Activated T-cell treated with anti-CD3 and anti-CD28 coated beads, Interleukin-2, amount 50 U/mL, for 4 hours (primary cell): ENCODE measurements at regions not wholly inside any gene's neighbourhood (a gene's known extent, or its start where the extent isn't known, plus 50 kb on each side); places are given as distances from the start of the nearest gene placed in this dataset.

Experiments
- ATAC-seq, 2 donors: fragments of 200-7000 bp; cut with Tn5 transposase; one replicate each; pipeline ENCODE4 v1.10.0; 2021
- DNase-seq: peaks from one replicate; pipeline ENCODE4 v3.0.0-alpha.2; 2020
- H3K27me3 Mint-ChIP-seq: one replicate; pipeline ENCODE4 v1.8.0; 2021; ENCODE audit warnings: low read depth, mixed read lengths
- H3K36me3 Mint-ChIP-seq: one replicate; pipeline ENCODE4 v1.8.0; 2022; ENCODE audit warnings: mixed read lengths; ENCODE audit not compliant: insufficient read depth
- H3K4me1 Mint-ChIP-seq: one replicate; pipeline ENCODE4 v1.8.0; 2021; ENCODE audit warnings: low read depth, mixed read lengths
- H3K4me3 Mint-ChIP-seq: one replicate; pipeline ENCODE4 v1.8.0; 2021; ENCODE audit warnings: mild to moderate bottlenecking, moderate library complexity, mixed read lengths
- H3K9me3 Mint-ChIP-seq: one replicate; pipeline ENCODE4 v1.8.0; 2021; ENCODE audit warnings: mixed read lengths

DNA sequence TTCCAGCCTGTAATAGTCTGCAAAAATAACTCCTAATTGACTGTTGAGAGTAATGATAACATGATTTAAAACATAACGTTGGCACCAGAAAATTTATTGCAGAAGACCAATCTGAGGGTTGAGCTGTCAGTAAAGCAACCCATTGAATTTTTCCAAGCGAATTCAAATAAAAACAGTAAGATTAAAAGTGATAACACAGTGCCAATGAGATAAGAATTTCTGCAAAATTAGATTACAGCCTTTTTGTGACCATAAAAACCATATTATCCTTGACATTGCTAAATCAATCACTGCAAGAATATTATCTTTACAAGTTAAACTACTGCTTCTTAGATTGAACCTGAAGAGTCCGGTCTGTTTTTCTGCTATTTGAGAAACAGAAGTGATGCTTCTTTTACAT, 341.4 kb downstream of the CDH11 start:
- H3K4me1 Mint-ChIP-seq, result no peaks in the 10 kb centered on the region
- DNase-seq (no peak), ATAC-seq (no peak)
- H3K4me3 Mint-ChIP-seq, result no peak overlapping the region
- no peaks in the 10 kb centered on the region for H3K27me3 Mint-ChIP-seq
- peaks cover 15% of the 10 kb centered on the region for H3K9me3 Mint-ChIP-seq
- no peaks in the 10 kb centered on the region for H3K36me3 Mint-ChIP-seq

DNA sequence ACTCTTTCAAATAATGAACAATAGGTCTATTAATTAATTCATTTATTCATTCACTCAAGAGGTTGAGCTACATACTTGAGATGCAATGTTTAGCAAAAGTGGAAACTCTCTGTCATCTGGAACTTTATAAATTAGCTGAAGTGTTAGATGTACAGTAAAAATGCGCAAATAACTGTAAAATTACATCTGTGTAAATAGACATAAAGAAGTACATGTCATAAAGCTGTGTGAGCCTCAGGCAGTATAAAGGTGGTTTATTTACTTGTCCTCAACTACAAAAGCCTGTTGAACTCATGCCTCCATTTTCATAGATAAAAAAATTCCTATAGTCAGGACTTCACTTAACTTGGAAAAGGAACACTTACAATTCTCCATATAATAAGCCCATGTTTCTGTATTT, 343.1 kb downstream of the CDH11 start:
- Mint-ChIP-seq H3K4me1 (no peaks in the 10 kb centered on the region), H3K27me3 (no peaks in the 10 kb centered on the region), H3K9me3 (peaks cover 24% of the 10 kb centered on the region), H3K4me3 (no peak overlapping the region), H3K36me3 (no peaks in the 10 kb centered on the region)
- DNase-seq (no peak), ATAC-seq (no peak)

DNA sequence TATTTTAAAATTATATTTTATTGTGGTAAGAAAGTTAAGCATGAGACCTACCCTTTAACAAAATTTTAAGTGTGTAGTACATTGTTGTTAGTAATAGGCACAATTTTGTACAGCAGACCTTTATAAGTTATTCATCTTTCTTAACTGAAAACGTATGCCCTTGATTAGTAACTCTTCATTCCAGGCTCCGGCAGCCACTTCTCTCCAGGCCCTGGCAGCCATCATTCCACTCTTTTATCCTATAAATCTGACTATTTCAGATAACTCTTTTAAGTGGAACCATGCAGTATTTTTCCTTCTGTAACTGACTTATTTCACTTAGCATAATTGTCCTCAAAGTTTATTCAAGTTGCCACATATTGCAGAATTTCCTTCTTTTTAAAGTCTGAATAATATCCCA, 348.2 kb downstream of the CDH11 start:
- Mint-ChIP-seq H3K9me3 (peaks cover 23% of the 10 kb centered on the region), H3K4me3 (no peak overlapping the region), H3K4me1 (no peaks in the 10 kb centered on the region), H3K36me3 (no peaks in the 10 kb centered on the region), H3K27me3 (no peaks in the 10 kb centered on the region)
- DNase-seq (no peak), ATAC-seq (no peak)

DNA sequence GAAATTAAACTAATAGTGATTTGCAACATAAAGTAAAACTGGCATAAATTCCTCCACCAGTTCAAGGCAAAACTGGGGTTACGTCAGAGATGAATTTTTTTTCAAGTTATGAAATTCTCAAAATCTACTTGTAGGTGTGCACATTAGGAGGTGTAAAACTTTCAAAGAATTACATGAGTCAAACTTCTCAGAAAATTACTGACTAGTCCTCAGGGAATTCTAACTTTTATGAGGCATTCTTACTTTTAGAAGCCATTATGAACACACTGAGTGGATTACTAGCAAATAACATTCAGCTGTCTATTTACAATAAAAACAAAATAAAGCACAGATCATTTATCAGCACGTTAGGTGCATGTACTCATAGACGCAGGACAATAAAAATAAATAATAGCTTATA, 348.7 kb downstream of the CDH11 start:
- no peaks in the 10 kb centered on the region for H3K27me3 Mint-ChIP-seq
- H3K4me3 Mint-ChIP-seq, result no peak overlapping the region
- ATAC-seq, result no peak
- peaks cover 23% of the 10 kb centered on the region for H3K9me3 Mint-ChIP-seq
- DNase-seq, result no peak
- no peaks in the 10 kb centered on the region for H3K4me1 Mint-ChIP-seq
- H3K36me3 Mint-ChIP-seq, result no peaks in the 10 kb centered on the region

DNA sequence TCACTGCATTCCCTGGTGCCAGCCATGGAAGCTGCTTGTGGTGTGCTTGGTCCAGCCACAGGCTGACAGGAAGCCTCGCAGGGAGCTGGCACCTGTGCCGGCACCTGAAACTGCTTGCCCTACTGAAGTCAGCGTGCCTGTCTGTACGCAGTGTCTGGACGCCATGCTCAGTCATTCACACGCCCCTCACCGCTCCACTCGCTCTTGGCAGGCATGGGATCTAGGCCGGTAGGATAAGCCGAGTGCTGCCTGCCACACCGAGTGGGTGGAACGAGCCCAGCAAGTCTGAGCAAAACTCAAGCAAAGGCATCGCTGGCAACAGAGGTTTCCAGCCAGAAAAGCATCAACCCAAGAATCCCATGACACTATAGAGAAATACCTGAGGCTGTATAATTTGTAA, 350.6 kb downstream of the CDH11 start:
- H3K27me3 Mint-ChIP-seq, result no peaks in the 10 kb centered on the region
- H3K9me3 Mint-ChIP-seq, result peaks cover 21% of the 10 kb centered on the region
- no peak overlapping the region for H3K4me3 Mint-ChIP-seq
- H3K4me1 Mint-ChIP-seq, result no peaks in the 10 kb centered on the region
- no peak for DNase-seq
- ATAC-seq, result no peak
- H3K36me3 Mint-ChIP-seq, result no peaks in the 10 kb centered on the region

DNA sequence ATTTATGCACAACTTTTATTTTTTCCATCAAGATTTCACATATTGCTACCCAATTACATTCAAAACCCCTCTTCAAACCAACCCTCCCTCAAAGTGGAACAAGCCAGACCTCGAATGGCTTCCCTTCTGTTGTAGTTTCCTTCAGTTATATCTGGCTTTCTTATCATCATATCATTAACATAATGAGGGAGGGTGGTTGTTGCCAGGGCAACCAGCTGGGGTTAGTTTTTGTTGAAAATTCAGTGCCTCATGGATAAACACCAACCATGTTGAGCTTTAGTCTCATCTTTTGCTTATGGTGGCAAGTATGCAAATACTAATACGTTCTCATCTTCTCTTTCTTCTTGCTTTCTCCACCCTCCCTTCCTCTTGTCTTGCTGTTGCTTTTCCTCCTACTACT, 359.7 kb downstream of the CDH11 start:
- H3K9me3 Mint-ChIP-seq, result peaks cover 32% of the 10 kb centered on the region
- no peak for ATAC-seq

DNA sequence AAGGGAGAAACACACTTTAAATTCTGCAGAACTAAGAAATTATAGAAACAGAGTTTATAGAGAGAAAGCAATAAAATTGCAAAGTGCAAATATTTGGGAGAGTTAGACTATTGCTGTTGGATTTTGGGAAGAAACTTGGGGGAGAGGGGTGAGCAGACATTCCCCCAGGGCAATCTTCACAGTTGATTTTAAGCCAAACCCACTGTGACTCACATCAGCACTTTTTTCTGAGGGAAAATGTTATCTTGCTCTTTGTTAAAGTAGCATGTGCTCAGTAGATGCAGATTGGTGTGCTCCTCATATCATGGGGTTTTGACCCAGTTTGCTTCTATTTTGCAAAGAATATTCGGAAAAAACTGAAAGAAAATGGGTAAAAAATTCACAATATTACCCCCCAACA, 367.6 kb downstream of the CDH11 start:
- H3K9me3 Mint-ChIP-seq, result peaks cover 14% of the 10 kb centered on the region
- no peaks in the 10 kb centered on the region for H3K4me1 Mint-ChIP-seq
- DNase-seq, result no peak
- no peaks in the 10 kb centered on the region for H3K36me3 Mint-ChIP-seq
- ATAC-seq, result no peak
- H3K4me3 Mint-ChIP-seq, result no peak overlapping the region
- H3K27me3 Mint-ChIP-seq, result no peaks in the 10 kb centered on the region

More for the DNA sequence above, 359.7 kb downstream of the CDH11 start:
- Mint-ChIP-seq H3K27me3 (no peaks in the 10 kb centered on the region), H3K4me3 (no peak overlapping the region), H3K36me3 (no peaks in the 10 kb centered on the region), H3K4me1 (no peaks in the 10 kb centered on the region)
- DNase-seq, result no peak

DNA sequence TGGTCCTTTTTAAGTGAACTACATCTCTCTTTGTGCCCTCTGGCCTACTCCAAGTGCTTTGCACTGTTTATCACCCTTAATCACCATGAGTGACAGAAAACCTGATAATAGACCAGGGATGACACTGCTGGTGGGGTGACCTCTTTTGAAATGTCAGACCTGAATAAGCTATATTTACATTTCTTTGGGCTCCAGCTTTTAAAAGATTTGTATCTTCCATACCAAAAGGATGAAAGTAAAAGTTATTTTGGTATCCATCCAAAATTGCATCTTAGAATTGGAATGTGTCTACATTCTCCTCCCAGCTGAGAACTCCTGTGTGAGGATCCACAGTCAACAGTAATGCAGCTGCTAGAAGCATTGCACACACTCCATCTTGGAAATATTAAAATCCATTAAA, 370.0 kb downstream of the CDH11 start:
- H3K9me3 Mint-ChIP-seq, result peaks cover 15% of the 10 kb centered on the region
- DNase-seq (no peak), ATAC-seq (no peak)
- H3K36me3 Mint-ChIP-seq, result no peaks in the 10 kb centered on the region
- no peaks in the 10 kb centered on the region for H3K4me1 Mint-ChIP-seq
- H3K4me3 Mint-ChIP-seq, result no peak overlapping the region
- no peaks in the 10 kb centered on the region for H3K27me3 Mint-ChIP-seq

DNA sequence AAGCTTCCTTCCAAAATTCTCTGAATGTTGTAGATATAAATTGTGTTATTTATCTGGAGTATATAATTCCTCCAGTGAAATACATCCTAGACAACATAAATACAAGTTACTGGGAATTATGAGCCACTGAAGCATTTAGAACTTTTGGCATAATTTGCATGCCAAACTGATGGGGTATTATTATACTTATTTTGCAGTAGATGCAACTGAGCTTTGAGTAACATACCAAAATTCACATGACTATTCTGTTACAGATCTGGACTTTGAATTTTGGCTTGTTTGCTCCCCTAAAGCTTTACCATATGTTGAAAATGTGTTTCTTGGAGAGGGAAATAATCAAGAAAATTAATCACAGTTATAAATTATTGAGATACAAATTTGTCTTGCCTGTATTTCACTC, 372.5 kb downstream of the CDH11 start:
- H3K4me3 Mint-ChIP-seq, result no peak overlapping the region
- H3K36me3 Mint-ChIP-seq, result no peaks in the 10 kb centered on the region
- no peaks in the 10 kb centered on the region for H3K27me3 Mint-ChIP-seq
- ATAC-seq, result no peak
- DNase-seq, result no peak
- no peaks in the 10 kb centered on the region for H3K4me1 Mint-ChIP-seq
- peaks cover 13% of the 10 kb centered on the region for H3K9me3 Mint-ChIP-seq

DNA sequence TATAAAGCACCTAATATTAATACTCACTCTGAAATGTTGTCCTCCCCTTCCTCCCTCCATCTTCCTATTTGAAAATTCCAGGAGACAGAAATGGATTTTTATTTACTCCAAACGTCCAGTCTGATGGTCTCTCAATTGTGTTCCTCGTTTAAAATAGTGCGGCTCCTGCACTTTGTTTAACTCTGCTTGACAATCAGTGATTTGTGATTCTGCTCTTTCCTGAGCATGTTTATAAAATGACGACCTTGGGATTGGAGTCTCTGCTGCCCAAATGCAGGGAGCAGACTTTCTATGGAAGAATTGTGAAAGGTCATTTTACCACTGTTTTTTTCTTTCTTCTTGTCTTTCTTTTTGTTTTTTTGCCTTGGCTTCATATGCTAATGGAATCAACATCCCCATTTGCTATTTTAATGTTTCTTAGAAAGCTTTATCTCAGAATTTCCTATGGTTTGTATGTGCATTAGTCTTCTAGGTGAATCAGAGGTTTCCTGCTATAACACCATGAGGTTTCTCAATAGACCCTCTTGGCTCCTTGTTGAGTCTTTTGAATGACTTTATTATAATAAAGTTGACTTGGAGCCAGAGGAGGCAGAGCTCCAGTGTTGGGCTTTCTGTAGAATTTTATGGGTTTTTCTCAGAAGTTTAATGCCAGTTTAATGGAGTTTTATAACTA, 376.5 kb downstream of the CDH11 start:
- Mint-ChIP-seq H3K9me3 (peaks cover 15% of the 10 kb centered on the region), H3K27me3 (no peaks in the 10 kb centered on the region), H3K4me1 (no peaks in the 10 kb centered on the region), H3K36me3 (no peaks in the 10 kb centered on the region), H3K4me3 (no peak overlapping the region)
- ATAC-seq (no peak), DNase-seq (no peak)

DNA sequence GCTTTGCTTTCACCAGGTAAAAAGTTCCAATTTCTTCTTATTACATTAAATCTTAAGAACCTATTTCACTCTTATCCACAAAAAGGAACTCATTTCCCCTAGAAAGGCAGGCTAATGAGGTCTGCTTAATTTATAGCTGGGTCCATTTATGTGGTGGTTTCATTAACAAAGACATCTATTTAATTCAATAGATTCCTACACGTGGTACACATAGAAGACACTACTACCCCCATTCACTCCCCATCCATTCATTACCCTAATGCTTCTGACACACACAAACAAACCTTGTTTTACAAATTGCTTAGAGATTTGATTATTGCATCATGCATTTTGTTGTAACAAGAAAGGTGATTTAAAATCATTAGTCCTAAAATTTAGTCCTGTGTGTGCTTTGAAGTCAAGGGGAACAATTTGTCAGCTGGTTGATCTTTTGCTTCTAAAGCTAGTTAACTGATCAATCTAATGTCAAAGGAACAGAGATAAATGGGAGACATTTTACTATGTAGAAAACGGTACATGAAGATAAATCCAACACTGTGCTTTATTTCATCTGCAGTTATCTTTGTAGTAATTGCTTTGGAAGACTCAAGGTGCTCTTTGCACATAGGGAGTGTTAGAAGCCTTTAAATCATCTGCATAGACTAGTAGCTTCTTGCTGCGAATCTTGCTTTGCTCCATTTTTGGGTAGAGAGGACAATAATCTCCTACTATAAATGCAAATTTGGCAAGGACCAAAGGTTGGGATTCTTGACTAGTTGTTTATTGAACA, 379.2 kb downstream of the CDH11 start:
- ATAC-seq (no peak), DNase-seq (no peak)
- H3K4me1 Mint-ChIP-seq, result no peaks in the 10 kb centered on the region
- peaks cover 15% of the 10 kb centered on the region for H3K9me3 Mint-ChIP-seq
- H3K36me3 Mint-ChIP-seq, result no peaks in the 10 kb centered on the region
- no peak overlapping the region for H3K4me3 Mint-ChIP-seq
- H3K27me3 Mint-ChIP-seq, result no peaks in the 10 kb centered on the region

DNA sequence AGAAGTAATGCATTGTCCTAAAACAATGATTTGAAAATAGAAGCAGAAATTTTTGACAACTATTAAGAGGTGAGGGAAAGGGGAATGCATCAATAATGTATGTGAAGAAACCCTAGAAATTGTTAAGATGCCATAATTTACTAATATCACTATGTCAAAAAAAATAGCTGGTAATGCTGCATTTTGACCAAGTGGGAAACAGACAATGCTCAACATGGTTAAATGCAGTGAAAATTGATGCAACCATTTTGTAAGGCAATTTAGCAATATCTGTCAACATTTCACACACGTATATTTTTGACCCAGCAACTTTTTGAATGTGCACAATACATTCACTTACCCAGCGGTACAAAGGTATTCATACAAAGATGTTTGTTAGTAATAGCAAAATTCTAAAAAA, 381.6 kb downstream of the CDH11 start:
- H3K9me3 Mint-ChIP-seq, result peaks cover 10% of the 10 kb centered on the region
- no peaks in the 10 kb centered on the region for H3K36me3 Mint-ChIP-seq
- no peak for DNase-seq
- ATAC-seq, result no peak
- no peaks in the 10 kb centered on the region for H3K27me3 Mint-ChIP-seq
- no peaks in the 10 kb centered on the region for H3K4me1 Mint-ChIP-seq
- no peak overlapping the region for H3K4me3 Mint-ChIP-seq

DNA sequence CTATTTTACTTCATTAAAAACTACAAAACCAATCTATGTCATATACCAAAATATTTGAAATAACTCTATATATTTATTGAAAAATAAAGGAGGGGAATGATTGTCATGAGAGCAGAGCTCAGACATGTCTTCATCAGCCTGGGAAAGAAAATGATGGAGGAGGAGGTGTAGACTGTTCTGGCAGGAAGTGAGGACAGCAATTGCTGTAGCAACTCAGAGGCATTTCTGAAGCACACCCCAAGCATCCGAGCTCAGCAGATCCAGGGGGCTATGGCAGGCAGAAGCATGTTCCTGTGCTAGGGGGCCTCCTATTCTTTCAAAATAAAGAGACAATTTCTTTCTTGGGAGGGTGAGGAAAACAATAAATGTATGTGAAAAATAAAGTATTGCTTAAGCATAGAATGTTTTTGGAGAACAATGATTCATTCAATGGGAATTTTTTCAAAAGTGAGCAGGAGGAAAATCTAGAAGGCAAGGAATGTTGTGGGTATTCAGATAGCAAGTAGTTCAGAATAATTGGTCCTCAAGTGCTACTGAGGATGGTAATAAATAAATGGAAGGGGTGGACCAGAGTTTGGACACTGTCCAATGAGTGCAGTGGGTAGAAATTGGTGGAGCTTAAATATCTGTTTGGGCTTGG, 383.4 kb downstream of the CDH11 start:
- Mint-ChIP-seq H3K4me3 (no peak overlapping the region), H3K9me3 (peaks cover 11% of the 10 kb centered on the region), H3K27me3 (no peaks in the 10 kb centered on the region), H3K4me1 (no peaks in the 10 kb centered on the region), H3K36me3 (no peaks in the 10 kb centered on the region)
- no peak for DNase-seq
- no peak for ATAC-seq

DNA sequence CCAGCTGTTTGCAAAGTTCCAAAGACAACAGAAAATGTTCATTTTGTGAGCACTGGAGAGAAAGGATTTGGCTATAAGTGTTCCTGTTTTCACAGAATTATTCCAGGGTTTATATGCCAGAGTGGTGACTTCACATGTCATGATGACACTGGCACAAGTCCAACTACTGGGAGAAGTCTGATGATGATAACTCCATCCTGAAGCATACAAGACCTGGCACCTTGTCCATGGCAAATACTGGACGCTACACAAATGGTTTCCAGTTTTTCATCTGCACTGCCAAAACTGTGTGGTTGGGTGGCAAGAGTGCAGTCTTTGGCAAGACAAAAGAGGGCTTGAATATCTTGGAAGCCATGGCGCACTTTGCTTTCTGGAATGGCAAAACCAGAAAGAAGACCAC, 385.0 kb downstream of the CDH11 start:
- no peaks in the 10 kb centered on the region for H3K36me3 Mint-ChIP-seq
- H3K9me3 Mint-ChIP-seq, result peaks cover 22% of the 10 kb centered on the region
- H3K4me3 Mint-ChIP-seq, result no peak overlapping the region
- no peak for DNase-seq
- no peaks in the 10 kb centered on the region for H3K27me3 Mint-ChIP-seq
- no peaks in the 10 kb centered on the region for H3K4me1 Mint-ChIP-seq
- no peak for ATAC-seq

DNA sequence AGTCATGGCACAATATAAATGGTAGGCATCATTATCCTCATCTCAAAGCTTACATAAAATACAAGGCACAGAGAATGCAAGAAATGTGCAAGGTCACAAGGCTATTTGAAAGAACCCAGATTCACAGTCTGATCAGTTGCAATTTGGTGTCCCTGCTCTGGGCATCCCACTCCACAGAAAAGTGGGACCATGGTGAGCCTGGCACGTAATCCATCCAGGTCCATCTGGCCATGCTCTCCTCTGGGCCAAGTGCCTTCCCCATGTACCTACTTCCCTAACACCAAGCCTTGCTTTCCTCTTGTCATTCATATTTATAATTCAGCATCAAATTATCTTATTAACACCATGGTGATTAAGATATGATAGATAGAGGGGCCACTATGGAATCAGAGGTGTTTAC, 390.0 kb downstream of the CDH11 start:
- no peaks in the 10 kb centered on the region for H3K4me1 Mint-ChIP-seq
- H3K4me3 Mint-ChIP-seq, result no peak overlapping the region
- DNase-seq, result no peak
- peaks cover 26% of the 10 kb centered on the region for H3K9me3 Mint-ChIP-seq
- H3K36me3 Mint-ChIP-seq, result no peaks in the 10 kb centered on the region
- no peaks in the 10 kb centered on the region for H3K27me3 Mint-ChIP-seq
- ATAC-seq, result no peak
